HEK293T (cell line): ENCODE measurements at regions not wholly inside any gene's neighbourhood (a gene's known extent, or its start where the extent isn't known, plus 50 kb on each side); places are given as distances from the start of the nearest gene placed in this dataset.

Experiments
- BHLHE40 ChIP-seq: fragments of 450-650 bp; IDR thresholded peaks from 2 replicates; pipeline ENCODE4 v1.6.1; 2016; ENCODE audit warnings: mild to moderate bottlenecking, moderate library complexity, borderline replicate concordance
- CTBP1 ChIP-seq: fragments of 450-650 bp; IDR thresholded peaks from 2 replicates; pipeline ENCODE4 v1.6.1; 2016; ENCODE audit warnings: borderline replicate concordance
- ELF4 ChIP-seq: fragments of 450-650 bp; IDR thresholded peaks from 2 replicates; pipeline ENCODE4 v1.6.1; 2017; ENCODE audit warnings: antibody characterized with exemption
- FOXK2 ChIP-seq: fragments of 450-650 bp; IDR thresholded peaks from 2 replicates; pipeline ENCODE4 v1.6.1; 2016; ENCODE audit warnings: mild to moderate bottlenecking
- HDGF ChIP-seq: fragments of 450-650 bp; IDR thresholded peaks from 2 replicates; pipeline ENCODE4 v1.6.1; 2017; ENCODE audit warnings: antibody characterized with exemption, borderline replicate concordance
- LEF1 ChIP-seq: fragments of 450-650 bp; IDR thresholded peaks from 2 replicates; pipeline ENCODE4 v1.6.1; 2017; ENCODE audit warnings: mild to moderate bottlenecking, borderline replicate concordance
- SUZ12 ChIP-seq: fragments of 450-650 bp; IDR thresholded peaks from 2 replicates; pipeline ENCODE4 v1.6.1; 2016; ENCODE audit warnings: mild to moderate bottlenecking
- TARDBP ChIP-seq: fragments of 450-650 bp; IDR thresholded peaks from 2 replicates; pipeline ENCODE4 v1.6.1; 2016

DNA sequence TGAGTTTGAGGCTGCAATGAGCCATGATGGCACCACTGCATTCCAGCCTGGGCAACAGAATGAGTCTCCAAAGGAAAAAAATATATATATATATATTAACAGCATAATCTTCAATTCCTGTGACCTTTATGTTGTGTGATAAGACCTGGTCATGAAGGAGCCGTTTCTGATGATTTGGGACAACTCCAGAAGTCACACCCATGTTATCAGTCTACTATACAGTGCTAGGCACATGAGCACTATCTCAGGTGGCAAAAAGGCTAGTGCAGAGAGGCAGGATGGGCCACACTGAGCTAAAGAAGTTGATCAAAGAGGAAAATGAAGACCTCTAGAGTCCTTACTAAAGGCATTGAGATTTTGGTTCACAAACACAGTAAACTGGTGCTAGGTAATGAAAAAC lies 205.0 kb upstream of the RAD23B start:
- TF ChIP-seq ELF4 (no peak), HDGF (no peak), TARDBP (no peak), FOXK2 (no peak), LEF1 (no peak), BHLHE40 (no peak), CTBP1 (no peak), SUZ12 (no peak)
